GM12892 (cell line): ENCODE measurements at regions not wholly inside any gene's neighbourhood (a gene's known extent, or its start where the extent isn't known, plus 50 kb on each side); places are given as distances from the start of the nearest gene placed in this dataset.

Source experiments
- DNase-seq: peaks from one replicate; pipeline ENCODE4 v3.0.0; 2011; ENCODE audit not compliant: insufficient read length
- FAIRE-seq: peaks from 2 replicates; lab custom pipeline; 2011; peaks lifted over from hg19 to GRCh38; lab: Jason Lieb, UNC
- POLR2A ChIP-seq: IDR thresholded peaks from 2 replicates; pipeline ENCODE4 v1.6.1; 2011; ENCODE audit warnings: low read depth, low read length, control low read depth
- POLR2AphosphoS5 ChIP-seq: IDR thresholded peaks from 2 replicates; pipeline ENCODE4 v1.6.1; 2011; ENCODE audit warnings: low read depth, low read length, control low read depth
- TAF1 ChIP-seq: IDR thresholded peaks from 2 replicates; pipeline ENCODE4 v1.6.1; 2011; ENCODE audit warnings: low read depth, mild to moderate bottlenecking, control low read depth, low read length, borderline replicate concordance

GRCh38 chr7:46490406-46490805 is 569.3 kb upstream of the IGFBP3 start:
- no peak for DNase-seq
- TF ChIP-seq POLR2AphosphoS5 (no peak), POLR2A (no peak), TAF1 (no peak)
- FAIRE-seq, result no peak

GRCh38 chr7:46489106-46489505 is 568.0 kb upstream of the IGFBP3 start:
- FAIRE-seq (no peak), DNase-seq (no peak)
- no peak for TF ChIP-seq POLR2A
- TF ChIP-seq POLR2AphosphoS5, result no peak

- TF ChIP-seq POLR2AphosphoS5, result no peak
- no peak for TF ChIP-seq TAF1
- DNase-seq, result no peak
- FAIRE-seq, result no peak
Measured at GRCh38 chr7:46488607-46489006, 567.5 kb upstream of the IGFBP3 start.

DNA sequence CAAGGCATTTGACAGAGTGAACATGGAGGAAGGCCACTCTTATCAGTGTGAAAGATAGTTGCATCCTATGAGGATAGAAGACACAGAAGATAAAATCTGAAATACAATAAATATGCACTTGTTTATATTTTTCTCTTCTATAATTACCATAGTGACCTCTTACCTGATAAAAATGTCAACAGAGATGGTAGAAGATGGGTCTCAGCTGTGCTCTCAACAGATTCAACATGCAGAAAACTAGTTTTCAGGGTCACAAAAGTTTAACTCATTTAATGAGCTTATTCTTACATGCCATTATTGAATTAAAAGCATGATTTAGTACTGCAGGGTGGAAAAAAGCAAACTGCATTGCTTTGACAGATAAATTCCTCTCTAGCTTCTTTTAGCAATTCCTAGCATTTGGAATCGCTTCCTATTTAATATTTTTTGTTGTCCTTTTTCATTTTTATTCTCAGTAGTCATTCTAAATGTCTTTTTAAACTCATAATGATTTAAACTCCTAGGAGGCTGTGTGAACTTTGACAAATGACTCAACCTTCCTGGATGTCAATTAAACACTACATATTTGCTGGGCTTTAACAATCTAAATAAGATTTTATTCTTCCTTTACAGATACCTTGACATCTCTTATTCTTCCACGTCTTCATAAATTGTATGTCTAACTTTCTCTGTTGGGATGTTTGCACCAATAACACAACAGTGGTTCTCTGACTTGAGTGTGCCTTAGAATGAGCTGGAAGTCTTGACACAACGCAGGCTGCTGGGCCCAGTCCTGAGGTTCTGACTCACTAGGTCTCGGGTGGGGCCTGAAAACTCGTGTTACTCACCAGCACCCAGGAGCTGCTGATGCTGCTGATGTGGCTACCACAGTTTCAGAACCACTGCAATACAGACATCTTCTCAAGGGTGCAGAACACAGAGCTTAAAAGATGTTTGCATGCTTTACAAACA is 565.5 kb upstream of the IGFBP3 start:
- TF ChIP-seq POLR2AphosphoS5, result no peak
- TF ChIP-seq POLR2A, result no peak
- no peak for TF ChIP-seq TAF1
- DNase-seq (no peak), FAIRE-seq (no peak)

DNA sequence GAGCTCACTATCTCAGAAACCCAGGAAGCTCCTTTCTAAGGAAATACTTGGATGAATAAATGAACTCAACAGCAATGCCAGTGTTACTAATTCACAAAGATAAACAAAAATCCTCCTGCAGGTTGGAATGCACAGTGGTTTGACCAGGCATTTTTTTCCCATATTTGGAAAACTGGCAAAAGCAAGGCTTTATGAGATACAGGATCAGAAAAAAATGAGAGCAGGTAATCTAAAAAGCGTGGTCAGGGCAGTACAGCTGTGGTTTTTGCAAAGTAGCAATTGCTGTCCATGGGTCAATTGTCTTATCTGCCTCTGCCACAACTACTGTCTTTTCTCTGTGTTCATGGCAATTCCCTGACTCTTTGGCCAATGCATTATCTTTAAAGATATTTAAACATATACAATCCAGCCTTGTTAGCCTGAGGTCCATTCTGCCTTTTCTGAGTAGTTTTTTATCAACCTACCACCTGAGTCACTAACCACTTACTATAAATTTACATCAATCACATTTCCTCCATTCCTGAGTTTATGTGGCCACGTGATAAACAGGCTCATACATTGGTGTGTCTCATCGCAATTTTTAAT is 564.5 kb upstream of the IGFBP3 start:
- DNase-seq (no peak), FAIRE-seq (no peak)
- TF ChIP-seq POLR2A (no peak), POLR2AphosphoS5 (no peak), TAF1 (no peak)

DNA sequence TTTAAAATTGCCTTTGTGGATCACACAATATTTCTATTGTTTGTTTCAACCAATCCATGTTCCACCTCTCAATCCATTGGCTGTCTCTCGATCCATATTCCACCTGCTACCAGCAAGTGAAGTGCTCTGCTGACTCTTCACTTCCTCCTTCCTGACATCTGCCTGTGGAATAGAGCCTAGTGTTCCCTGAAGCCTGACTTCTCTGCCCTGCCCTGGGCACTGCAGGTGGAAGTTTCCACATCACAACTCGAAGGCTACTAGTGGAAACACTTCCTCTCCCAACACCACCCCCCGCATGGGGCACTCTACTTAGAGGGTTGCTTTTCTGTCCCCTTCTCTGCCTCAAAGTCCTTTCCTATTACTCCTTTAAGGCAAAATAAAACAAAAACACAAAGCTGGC is 563.8 kb upstream of the IGFBP3 start:
- TF ChIP-seq TAF1 (no peak), POLR2A (no peak), POLR2AphosphoS5 (no peak)
- FAIRE-seq (no peak), DNase-seq (no peak)

DNA sequence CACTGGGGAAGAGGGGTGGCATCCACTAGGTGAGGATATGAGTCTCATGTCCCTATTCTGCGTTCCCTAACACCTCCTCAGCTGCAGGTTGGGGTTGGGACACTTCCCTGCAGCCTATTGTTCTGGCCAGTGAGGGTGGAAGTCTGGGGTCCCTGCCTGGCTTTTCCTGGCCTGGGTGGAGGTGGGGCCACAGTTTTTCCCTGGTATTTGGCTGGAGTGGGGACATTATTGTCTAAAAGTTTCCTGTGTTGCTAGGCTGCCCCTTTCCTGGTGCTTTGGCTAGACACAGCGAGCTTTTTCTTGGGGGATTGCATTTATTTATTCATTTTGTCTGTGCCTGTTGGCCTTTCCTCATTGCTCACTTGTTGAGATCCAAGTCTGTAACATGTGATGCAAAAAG is 559.5 kb upstream of the IGFBP3 start:
- FAIRE-seq (no peak), DNase-seq (no peak)
- TF ChIP-seq POLR2AphosphoS5, result no peak
- TF ChIP-seq POLR2A, result no peak
- TF ChIP-seq TAF1, result no peak

GRCh38 chr7:46479680-46480079 is 558.6 kb upstream of the IGFBP3 start:
- TF ChIP-seq TAF1, result no peak
- TF ChIP-seq POLR2A, result no peak
- no peak for TF ChIP-seq POLR2AphosphoS5
- FAIRE-seq (no peak), DNase-seq (no peak)

GRCh38 chr7:46478046-46478445 is 557.0 kb upstream of the IGFBP3 start:
- TF ChIP-seq TAF1, result no peak
- TF ChIP-seq POLR2AphosphoS5, result no peak
- TF ChIP-seq POLR2A, result no peak
- FAIRE-seq (no peak), DNase-seq (no peak)

GRCh38 chr7:46468753-46469356 is 547.8 kb upstream of the IGFBP3 start:
- DNase-seq (no peak), FAIRE-seq (no peak)
- TF ChIP-seq POLR2AphosphoS5, result no peak
- TF ChIP-seq POLR2A, result no peak
- TF ChIP-seq TAF1, result no peak

DNA sequence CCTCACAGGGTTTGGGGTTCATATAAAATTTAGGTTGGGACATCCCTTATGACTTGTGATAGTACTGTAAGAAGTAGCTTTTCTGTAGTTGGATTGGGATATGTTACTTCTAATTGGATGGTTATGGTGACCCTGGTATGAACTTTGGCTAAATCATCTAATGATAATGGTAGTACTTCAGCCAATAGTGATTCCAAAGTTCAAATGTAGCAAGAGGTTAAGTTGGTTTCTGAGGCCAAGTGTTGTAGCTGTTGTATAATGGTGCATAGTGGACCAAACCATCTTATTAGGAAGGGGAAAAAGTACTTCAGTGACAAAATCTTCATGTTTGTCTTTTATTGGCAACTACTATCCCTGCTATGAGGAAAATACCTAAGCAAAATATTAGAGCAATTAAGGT is 542.1 kb upstream of the IGFBP3 start:
- no peak for DNase-seq

DNA sequence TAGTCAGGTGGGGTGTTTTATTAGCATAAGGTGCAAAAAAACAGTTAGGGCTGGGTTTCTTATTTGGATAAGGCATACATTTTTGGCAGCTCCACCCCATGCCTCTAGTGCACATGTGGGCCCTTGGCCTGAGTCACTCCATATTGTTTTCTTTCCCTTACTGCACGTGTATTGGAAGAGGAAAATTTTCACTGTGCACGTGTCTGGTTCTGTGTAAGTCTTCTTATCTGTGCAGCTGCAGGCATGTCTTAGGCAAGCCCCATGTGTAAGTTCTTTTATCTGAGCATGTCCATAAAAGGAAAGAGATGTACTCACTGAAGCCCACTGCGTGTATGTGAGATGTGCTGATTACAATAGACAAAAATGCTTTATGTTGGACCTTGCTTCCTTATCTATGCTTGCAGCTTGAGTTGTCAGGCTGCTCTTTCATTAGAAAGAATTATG is 540.3 kb upstream of the IGFBP3 start:
- no peak for DNase-seq
- no peak for FAIRE-seq
- TF ChIP-seq POLR2A, result no peak
- TF ChIP-seq POLR2AphosphoS5, result no peak
- TF ChIP-seq TAF1, result no peak

More for the DNA sequence above, 542.1 kb upstream of the IGFBP3 start:
- no peak for FAIRE-seq
- TF ChIP-seq TAF1, result no peak
- TF ChIP-seq POLR2A, result no peak
- no peak for TF ChIP-seq POLR2AphosphoS5
